MM.1S (cell line): ENCODE measurements at regions not wholly inside any gene's neighbourhood (a gene's known extent, or its start where the extent isn't known, plus 50 kb on each side); places are given as distances from the start of the nearest gene placed in this dataset.

ENCODE experiments used
- DNase-seq: peaks from one replicate; pipeline ENCODE4 v3.0.0-alpha.2; 2015
- H2AFZ ChIP-seq: fragments of 300-600 bp; sonication (generic); 2 replicates; pipeline ENCODE4 v1.6.0; 2016; ENCODE audit warnings: antibody characterized with exemption, low read length
- H3F3A ChIP-seq: fragments of 300-600 bp; sonication (generic); 2 replicates; pipeline ENCODE4 v1.6.1; 2016; ENCODE audit warnings: mild to moderate bottlenecking, antibody characterized with exemption, low read length, moderate library complexity, mixed read lengths; ENCODE audit not compliant: insufficient read depth
- H3K27ac ChIP-seq: fragments of 300-600 bp; sonication (generic); 2 replicates; pipeline ENCODE4 v1.5.1; 2016; ENCODE audit warnings: mild to moderate bottlenecking, low read length
- H3K27me3 ChIP-seq: fragments of 300-600 bp; sonication (generic); replicated peaks from 2 replicates; pipeline ENCODE4 v1.6.0; 2016; ENCODE audit warnings: low read length; ENCODE audit not compliant: insufficient read depth
- H3K36me3 ChIP-seq: fragments of 300-600 bp; sonication (generic); replicated peaks from 2 replicates; pipeline ENCODE4 v1.6.1; 2016; ENCODE audit warnings: mild to moderate bottlenecking, low read length, mixed read lengths; ENCODE audit not compliant: insufficient read depth
- H3K4me1 ChIP-seq: fragments of 300-600 bp; sonication (generic); 2 replicates; pipeline ENCODE4 v1.6.1; 2016; ENCODE audit warnings: low read length, mixed read lengths
- H3K4me2 ChIP-seq: fragments of 300-600 bp; sonication (generic); 2 replicates; pipeline ENCODE4 v1.6.0; 2016; ENCODE audit warnings: low read depth, low read length
- H3K4me3 ChIP-seq: fragments of 300-600 bp; sonication (generic); 2 replicates; pipeline ENCODE4 v1.5.1; 2016; ENCODE audit warnings: low read length, mixed read lengths
- H3K79me2 ChIP-seq: fragments of 300-600 bp; sonication (generic); 2 replicates; pipeline ENCODE4 v1.6.1; 2016; ENCODE audit warnings: mixed run types, low read length, mixed read lengths
- H3K9ac ChIP-seq: fragments of 300-600 bp; sonication (generic); 2 replicates; pipeline ENCODE4 v1.6.1; 2016; ENCODE audit warnings: low read length, mixed read lengths
- H3K9me2 ChIP-seq: fragments of 300-600 bp; sonication (generic); replicated peaks from 2 replicates; pipeline ENCODE4 v1.6.1; 2016; ENCODE audit warnings: mild to moderate bottlenecking, low read length, mixed read lengths; ENCODE audit not compliant: insufficient read depth
- H3K9me3 ChIP-seq: fragments of 300-600 bp; sonication (generic); replicated peaks from 2 replicates; pipeline ENCODE4 v1.6.1; 2016; ENCODE audit warnings: mild to moderate bottlenecking, low read length, mixed read lengths; ENCODE audit not compliant: insufficient read depth
- H4K20me1 ChIP-seq: fragments of 300-600 bp; sonication (generic); 2 replicates; pipeline ENCODE4 v1.6.1; 2016; ENCODE audit warnings: mild to moderate bottlenecking, low read length, moderate library complexity, mixed read lengths; ENCODE audit not compliant: insufficient read depth
- EZH2 ChIP-seq: fragments of 300-600 bp; sonication (generic); optimal IDR thresholded peaks from 2 replicates; pipeline ENCODE3; 2017; ENCODE audit warnings: low read depth, mild to moderate bottlenecking, antibody characterized with exemption, low read length, mixed read lengths
- EZH2phosphoT487 ChIP-seq: fragments of 300-600 bp; sonication (generic); IDR thresholded peaks from 2 replicates; pipeline ENCODE4 v1.6.1; 2018; ENCODE audit warnings: antibody characterized with exemption, low read length
- TF ChIP-seq, protein P1 (sequence below): fragments of 300-600 bp; sonication (generic); IDR thresholded peaks from 2 replicates; pipeline ENCODE4 v1.5.1; 2016; ENCODE audit warnings: antibody characterized with exemption, low read length, mixed read lengths

DNA sequence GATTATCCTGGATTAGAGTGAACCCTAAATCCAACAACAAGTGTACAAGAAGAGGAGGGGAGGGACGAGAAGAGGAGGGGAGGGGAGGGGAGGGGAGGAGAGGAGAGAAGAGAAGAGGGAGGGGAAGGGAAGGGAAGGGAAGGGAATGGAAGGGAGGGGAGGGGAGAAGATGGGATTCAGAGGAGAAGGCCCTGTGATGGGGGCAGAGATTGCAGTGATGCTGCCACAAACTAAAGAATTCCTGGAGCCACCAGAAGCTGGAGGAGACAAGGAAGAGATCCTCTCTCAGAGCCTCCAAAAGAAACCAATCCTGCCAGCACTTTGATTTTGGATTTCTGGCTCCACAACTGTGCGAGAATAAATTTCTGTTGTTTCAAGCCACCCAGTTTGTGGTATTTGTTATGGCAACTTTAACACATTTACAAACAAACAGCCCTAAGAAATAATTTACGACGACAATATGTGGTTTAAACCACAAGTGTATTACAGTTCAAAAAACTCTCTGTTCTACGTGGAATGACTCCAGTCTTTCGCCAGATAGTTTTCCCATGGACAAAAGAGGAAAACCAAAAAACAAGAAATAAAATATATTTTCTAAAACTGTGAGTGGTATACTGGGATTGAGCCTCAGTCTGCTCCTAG lies 235.4 kb downstream of the HDGFL1 start:
- no peaks in the 10 kb centered on the region for H3K36me3 ChIP-seq
- no peak overlapping the region for H3K27ac ChIP-seq
- no peak for DNase-seq
- H3K9me3 ChIP-seq: no peaks in the 10 kb centered on the region
- H3K27me3 ChIP-seq: no peaks in the 10 kb centered on the region
- H3F3A ChIP-seq: no peaks in the 10 kb centered on the region
- no peak overlapping the region for H3K4me3 ChIP-seq
- H3K9me2 ChIP-seq: no peaks in the 10 kb centered on the region
- no peak overlapping the region for H3K9ac ChIP-seq
- H3K4me1 ChIP-seq: no peaks in the 10 kb centered on the region
- no peak overlapping the region for H3K4me2 ChIP-seq
- H3K79me2 ChIP-seq: no peaks in the 10 kb centered on the region
- H4K20me1 ChIP-seq: no peaks in the 10 kb centered on the region
- TF ChIP-seq, protein P1, sequence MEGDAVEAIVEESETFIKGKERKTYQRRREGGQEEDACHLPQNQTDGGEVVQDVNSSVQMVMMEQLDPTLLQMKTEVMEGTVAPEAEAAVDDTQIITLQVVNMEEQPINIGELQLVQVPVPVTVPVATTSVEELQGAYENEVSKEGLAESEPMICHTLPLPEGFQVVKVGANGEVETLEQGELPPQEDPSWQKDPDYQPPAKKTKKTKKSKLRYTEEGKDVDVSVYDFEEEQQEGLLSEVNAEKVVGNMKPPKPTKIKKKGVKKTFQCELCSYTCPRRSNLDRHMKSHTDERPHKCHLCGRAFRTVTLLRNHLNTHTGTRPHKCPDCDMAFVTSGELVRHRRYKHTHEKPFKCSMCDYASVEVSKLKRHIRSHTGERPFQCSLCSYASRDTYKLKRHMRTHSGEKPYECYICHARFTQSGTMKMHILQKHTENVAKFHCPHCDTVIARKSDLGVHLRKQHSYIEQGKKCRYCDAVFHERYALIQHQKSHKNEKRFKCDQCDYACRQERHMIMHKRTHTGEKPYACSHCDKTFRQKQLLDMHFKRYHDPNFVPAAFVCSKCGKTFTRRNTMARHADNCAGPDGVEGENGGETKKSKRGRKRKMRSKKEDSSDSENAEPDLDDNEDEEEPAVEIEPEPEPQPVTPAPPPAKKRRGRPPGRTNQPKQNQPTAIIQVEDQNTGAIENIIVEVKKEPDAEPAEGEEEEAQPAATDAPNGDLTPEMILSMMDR: no peak
- TF ChIP-seq EZH2 (no peak), EZH2phosphoT487 (no peak)
- no peak overlapping the region for H2AFZ ChIP-seq

DNA sequence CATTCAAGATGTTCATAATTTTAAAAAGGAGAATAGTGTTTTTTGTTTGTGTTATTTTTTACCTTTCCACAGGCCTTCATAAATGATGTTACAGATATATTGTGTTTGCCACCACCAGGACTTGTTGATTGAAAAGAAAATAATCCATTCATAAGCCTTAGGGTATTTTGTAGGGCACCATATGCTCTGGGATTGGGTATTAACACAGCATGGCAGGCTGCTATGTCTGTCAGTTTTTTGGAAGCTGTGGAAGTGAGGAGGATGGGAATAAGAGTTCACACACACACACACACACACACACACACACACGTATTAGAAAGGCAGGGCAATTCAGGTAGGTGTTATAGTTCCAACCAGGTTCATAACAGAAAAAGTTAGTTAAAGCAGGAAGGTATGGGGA lies 237.9 kb downstream of the HDGFL1 start:
- Histone ChIP-seq H4K20me1 (no peaks in the 10 kb centered on the region), H3K4me3 (no peak overlapping the region), H3K9ac (no peak overlapping the region), H2AFZ (no peak overlapping the region), H3K4me1 (no peaks in the 10 kb centered on the region), H3F3A (no peaks in the 10 kb centered on the region), H3K27me3 (no peaks in the 10 kb centered on the region), H3K9me3 (no peaks in the 10 kb centered on the region), H3K79me2 (no peaks in the 10 kb centered on the region), H3K27ac (no peak overlapping the region), H3K36me3 (no peaks in the 10 kb centered on the region), H3K4me2 (no peak overlapping the region), H3K9me2 (no peaks in the 10 kb centered on the region)
- TF ChIP-seq EZH2: no peak
- DNase-seq: no peak

DNA sequence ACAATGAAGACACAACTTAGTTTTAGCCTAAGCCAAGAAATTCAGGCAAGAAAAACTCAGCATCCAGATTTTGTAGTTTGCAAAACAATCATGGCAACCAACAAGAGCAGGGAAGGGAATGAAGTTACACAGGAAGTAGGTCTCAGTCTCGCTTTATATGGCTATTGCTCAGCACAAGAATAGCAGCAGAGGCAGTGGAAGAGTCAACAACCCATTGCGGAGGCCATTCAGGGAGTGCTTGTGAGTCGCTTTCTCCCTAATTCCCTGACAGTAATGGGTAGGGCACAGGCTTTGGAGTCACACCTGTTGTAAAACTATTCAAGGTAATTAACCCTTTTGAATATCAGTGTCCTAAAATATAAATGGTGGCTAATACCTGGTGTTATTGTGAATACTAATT lies 238.5 kb downstream of the HDGFL1 start:
- H2AFZ ChIP-seq: no peak overlapping the region
- no peak overlapping the region for H3K4me2 ChIP-seq
- no peak for DNase-seq
- H3K9ac ChIP-seq: no peak overlapping the region
- H3K9me3 ChIP-seq: no peaks in the 10 kb centered on the region
- no peaks in the 10 kb centered on the region for H3F3A ChIP-seq
- H3K27ac ChIP-seq: no peak overlapping the region
- H3K4me1 ChIP-seq: no peaks in the 10 kb centered on the region
- no peaks in the 10 kb centered on the region for H3K9me2 ChIP-seq
- no peaks in the 10 kb centered on the region for H3K27me3 ChIP-seq
- no peak overlapping the region for H3K4me3 ChIP-seq
- no peaks in the 10 kb centered on the region for H3K36me3 ChIP-seq
- no peaks in the 10 kb centered on the region for H3K79me2 ChIP-seq
- TF ChIP-seq EZH2phosphoT487: no peak
- TF ChIP-seq EZH2: no peak
- TF ChIP-seq, protein P1: no peak
- no peaks in the 10 kb centered on the region for H4K20me1 ChIP-seq

DNA sequence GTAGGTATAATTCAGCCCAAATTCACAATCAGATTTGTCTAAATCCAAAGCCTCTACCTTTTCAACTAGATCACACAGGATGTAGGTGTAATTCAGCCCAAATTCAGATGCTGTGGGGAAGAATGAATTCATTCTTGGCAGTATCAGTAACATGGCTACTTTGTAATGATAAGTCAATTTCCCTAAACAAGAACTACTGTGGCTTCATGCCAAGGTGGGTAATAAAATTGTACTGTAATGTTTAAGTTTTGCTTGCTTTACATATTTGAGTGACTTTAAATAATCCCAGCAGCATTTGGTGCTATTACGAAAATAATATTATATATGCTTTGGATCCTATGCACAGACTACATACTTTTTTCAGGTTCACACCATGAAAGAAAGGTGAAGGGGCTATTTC lies 239.1 kb downstream of the HDGFL1 start:
- no peaks in the 10 kb centered on the region for H4K20me1 ChIP-seq
- H3K27me3 ChIP-seq: no peaks in the 10 kb centered on the region
- no peaks in the 10 kb centered on the region for H3K9me2 ChIP-seq
- no peak overlapping the region for H3K4me2 ChIP-seq
- no peaks in the 10 kb centered on the region for H3K4me1 ChIP-seq
- H3K9ac ChIP-seq: no peak overlapping the region
- H3K27ac ChIP-seq: no peak overlapping the region
- H2AFZ ChIP-seq: no peak overlapping the region
- H3F3A ChIP-seq: no peaks in the 10 kb centered on the region
- no peaks in the 10 kb centered on the region for H3K79me2 ChIP-seq
- no peaks in the 10 kb centered on the region for H3K36me3 ChIP-seq
- no peak for DNase-seq
- no peak overlapping the region for H3K4me3 ChIP-seq
- no peak for TF ChIP-seq EZH2
- TF ChIP-seq, protein P1: no peak
- TF ChIP-seq EZH2phosphoT487: no peak
- no peaks in the 10 kb centered on the region for H3K9me3 ChIP-seq
